ENCODE measurements at regions not wholly inside any gene's neighbourhood (a gene's known extent, or its start where the extent isn't known, plus 50 kb on each side); places are given as distances from the start of the nearest gene placed in this dataset.
"Not testable (repeated sequence)": the region's sequence is repeated elsewhere in the genome, so short reads cannot be mapped to it uniquely, and the experiment has no call there.

DNA sequence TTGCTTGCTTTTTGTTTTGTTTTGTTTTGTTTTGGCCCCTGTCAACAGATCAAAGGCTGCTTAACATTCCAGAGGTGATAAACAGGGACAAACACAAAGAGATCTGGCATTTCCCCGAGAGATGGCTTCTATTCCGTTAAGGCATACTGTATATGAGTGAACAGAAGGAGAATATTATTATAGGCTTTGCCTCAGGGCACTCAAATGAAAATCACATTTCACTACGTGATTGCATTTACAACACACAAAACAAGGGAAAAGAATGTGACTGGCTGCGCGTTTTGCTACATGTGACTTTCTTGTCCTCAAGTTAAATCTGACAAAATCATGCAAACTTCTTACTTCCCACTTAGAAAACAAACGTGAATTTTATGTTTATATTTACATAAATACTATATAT is 1037.9 kb upstream of the DDX18 start:
- DNase-seq: no peak

- no peak for DNase-seq
Measured at GRCh38 chr2:116787848-116788247, 1026.6 kb upstream of the DDX18 start.

DNA sequence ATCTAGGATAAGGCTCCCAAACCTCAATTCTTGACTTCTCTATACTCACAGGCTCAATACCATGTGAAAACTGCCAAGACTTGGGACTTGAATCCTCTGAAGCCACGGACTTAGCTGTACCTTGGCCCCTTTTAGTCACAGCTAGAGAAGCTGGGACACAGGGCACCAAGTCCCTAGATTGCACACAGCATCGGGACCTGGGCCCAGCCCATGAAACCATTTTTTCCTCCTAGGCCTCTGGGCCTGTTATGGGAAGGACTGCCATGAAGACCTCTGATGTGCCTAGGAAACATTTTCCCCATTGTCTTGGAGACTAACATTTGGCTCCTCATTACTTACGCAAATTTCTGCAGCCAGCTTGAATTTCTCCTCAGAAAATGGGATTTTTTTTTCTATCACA is 1011.8 kb upstream of the DDX18 start:
- no peak for DNase-seq

GRCh38 chr2:116804901-116805300 is 1009.6 kb upstream of the DDX18 start:
- no peak for DNase-seq

GRCh38 chr2:116806505-116806904 is 1008.0 kb upstream of the DDX18 start:
- not testable (repeated sequence) for DNase-seq

- DNase-seq: no peak
Measured at GRCh38 chr2:116809109-116809508, 1005.4 kb upstream of the DDX18 start.

GRCh38 chr2:116810071-116810470 is 1004.4 kb upstream of the DDX18 start:
- DNase-seq: no peak

DNA sequence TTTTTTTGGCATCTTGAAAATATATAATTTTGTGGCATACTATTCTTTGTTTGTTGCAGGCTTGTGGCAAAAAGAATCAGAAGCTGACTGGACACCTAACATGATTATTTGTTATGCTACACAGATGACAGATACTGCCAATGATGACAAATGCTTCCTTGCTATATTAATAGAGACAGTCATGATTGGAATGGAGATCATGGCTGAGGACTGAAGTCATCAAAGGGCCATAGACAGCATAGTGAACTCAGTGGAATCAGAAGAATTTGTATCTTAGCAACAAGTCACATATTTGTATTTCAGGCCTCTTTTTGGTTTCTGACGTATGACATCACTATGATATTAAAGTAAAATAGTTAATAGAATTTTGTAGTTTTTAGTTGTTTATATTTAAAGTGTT is 1003.8 kb upstream of the DDX18 start:
- DNase-seq: no peak

GRCh38 chr2:116819355-116819754 is 995.1 kb upstream of the DDX18 start:
- no peak for DNase-seq

DNA sequence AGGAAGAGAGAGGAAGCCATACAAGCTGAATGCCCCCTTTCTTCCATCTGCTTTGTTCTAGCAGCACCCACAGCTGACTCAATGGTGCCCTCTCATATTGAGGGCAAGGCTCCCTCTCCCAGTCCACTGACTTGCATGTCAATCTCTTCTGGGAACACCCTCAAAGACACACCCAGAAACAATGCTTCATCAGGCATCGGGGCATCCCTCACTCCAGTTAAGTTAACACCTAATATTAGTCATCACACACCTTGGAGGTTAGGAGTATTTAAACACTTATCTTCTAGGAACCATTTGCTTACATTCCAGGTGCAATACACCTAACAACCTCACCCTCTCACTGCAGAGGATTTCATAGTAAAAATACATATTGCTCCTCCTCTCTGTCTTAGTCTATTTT is 993.5 kb upstream of the DDX18 start:
- DNase-seq: no peak

- DNase-seq: not testable (repeated sequence)
Measured at GRCh38 chr2:116829543-116829942, 984.9 kb upstream of the DDX18 start.

GRCh38 chr2:116832148-116832547 is 982.3 kb upstream of the DDX18 start:
- DNase-seq: no peak

DNA sequence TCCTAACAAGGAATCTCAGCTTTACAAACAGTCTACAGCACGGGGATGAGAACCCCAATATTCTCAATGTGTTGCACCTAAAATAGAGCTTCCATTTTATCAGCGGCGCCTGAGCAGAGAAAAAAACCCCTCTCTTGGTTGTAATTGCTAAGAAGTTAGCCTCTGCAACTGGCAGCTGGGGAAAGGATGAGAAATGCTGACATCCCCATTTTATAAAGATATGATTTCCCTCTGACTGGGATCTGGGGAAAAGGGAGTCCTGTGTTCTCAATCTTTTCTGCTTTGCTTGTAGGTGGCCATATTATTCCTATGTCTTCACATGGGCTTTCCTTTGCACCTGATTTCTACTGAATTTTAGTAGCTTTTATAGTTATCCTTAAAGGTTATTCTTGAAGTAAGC is 981.4 kb upstream of the DDX18 start:
- no peak for DNase-seq

- DNase-seq: no peak
Measured at GRCh38 chr2:116842164-116842563, 972.3 kb upstream of the DDX18 start.

DNA sequence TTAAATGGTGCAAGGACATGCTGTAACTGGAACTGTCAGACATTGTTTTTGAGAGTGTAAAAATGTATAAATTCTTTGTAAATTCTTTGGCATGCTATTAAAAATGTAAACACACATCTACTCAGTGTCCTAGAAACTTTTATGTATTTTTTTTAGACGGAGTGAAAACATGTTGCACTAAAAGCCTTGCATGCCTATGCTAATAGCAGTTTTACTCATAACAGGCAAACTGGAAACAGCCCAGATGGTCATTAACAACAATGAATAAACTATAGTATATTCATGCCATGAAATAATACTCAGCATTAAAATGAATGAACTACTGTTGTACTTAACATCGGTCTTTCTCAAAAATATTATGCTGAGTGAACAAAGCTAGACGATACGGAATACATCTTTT is 954.8 kb upstream of the DDX18 start:
- no peak for DNase-seq

- DNase-seq: no peak
Measured at GRCh38 chr2:116874021-116874420, 940.5 kb upstream of the DDX18 start.

GRCh38 chr2:116877274-116877673 is 937.2 kb upstream of the DDX18 start:
- no peak for DNase-seq

DNA sequence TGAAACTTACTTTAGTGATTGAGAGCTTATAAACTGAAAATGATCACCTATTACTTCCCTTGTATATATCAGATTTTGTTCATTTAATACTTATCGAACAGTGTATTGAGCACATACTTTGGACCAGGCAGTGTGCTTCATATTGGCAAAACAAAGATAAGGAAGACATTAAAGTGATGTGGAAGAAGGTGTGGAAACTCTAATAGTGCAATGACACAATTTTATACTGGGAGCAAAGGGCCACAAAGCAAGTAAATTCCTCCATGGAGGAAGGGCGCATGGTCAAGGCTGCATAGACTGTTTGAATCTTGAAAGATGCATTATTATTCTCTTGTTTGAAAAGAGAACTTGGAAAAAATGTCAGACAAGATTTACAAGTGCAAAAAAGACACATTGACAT is 936.5 kb upstream of the DDX18 start:
- DNase-seq: no peak

- DNase-seq: no peak
Measured at GRCh38 chr2:116879650-116880160, 934.8 kb upstream of the DDX18 start.

DNA sequence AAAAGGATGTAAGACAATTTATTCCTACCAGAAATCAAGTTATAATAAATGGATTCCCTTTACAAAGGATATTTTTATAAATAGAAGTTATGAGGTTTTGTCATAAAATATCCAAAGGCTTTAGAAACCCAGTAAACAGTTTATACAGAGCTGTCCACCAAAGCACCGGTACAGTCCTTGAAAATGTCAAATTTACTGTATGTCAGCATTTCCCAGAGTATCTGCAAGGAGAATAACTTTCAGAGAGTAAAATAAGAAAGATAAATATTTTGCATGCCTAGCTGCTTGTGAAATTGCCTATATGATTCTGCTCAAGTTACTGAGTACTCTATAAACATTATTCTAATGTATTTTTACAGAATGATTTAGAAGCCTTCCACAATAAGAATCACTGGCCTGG is 923.3 kb upstream of the DDX18 start:
- no peak for DNase-seq

GRCh38 chr2:116911540-116911939 is 903.0 kb upstream of the DDX18 start:
- no peak for DNase-seq

DNA sequence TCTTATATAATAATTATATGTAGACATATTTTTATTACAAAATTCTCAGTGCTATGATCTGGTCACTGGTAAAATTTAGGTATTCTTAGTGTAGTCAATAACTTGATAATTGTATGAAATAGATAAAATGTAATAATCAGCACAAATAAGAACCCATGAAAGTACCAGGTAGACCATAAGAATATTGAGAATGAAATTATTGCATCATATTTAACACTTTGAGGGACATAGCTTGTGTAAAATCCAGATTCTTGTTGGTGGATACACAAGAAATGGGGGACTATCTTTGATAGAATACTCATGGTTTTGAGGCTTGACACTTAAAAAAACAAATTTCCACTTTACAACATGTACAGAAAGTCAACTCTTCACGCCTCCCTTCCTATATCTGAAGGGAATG is 898.8 kb upstream of the DDX18 start:
- DNase-seq: no peak

GRCh38 chr2:116917196-116917595 is 897.3 kb upstream of the DDX18 start:
- no peak for DNase-seq

DNA sequence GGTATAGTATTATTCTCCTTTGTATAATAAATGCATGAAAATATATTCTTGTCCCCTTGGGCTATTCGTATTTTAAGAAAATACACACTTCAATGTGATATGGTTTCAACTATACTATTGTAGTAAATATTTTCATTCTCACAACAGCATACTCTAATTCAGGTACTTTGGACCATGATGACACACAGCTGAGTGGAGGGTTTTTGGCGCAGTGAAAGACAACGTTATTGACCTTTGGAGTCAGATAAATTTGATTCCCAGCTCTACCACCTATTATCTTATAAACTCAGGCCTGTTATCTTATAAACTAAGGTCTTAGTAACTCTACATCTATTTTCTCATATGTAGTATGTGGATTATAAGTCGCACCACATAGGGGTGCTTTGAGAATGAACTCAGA is 895.9 kb upstream of the DDX18 start:
- no peak for DNase-seq

GRCh38 chr2:116922414-116922813 is 892.1 kb upstream of the DDX18 start:
- no peak for DNase-seq

- no peak for DNase-seq
Measured at GRCh38 chr2:116924509-116924908, 890.0 kb upstream of the DDX18 start.

All from NCI-H146 (cell line).